ENCODE measurements at regions not wholly inside any gene's neighbourhood (a gene's known extent, or its start where the extent isn't known, plus 50 kb on each side); places are given as distances from the start of the nearest gene placed in this dataset.

DNA sequence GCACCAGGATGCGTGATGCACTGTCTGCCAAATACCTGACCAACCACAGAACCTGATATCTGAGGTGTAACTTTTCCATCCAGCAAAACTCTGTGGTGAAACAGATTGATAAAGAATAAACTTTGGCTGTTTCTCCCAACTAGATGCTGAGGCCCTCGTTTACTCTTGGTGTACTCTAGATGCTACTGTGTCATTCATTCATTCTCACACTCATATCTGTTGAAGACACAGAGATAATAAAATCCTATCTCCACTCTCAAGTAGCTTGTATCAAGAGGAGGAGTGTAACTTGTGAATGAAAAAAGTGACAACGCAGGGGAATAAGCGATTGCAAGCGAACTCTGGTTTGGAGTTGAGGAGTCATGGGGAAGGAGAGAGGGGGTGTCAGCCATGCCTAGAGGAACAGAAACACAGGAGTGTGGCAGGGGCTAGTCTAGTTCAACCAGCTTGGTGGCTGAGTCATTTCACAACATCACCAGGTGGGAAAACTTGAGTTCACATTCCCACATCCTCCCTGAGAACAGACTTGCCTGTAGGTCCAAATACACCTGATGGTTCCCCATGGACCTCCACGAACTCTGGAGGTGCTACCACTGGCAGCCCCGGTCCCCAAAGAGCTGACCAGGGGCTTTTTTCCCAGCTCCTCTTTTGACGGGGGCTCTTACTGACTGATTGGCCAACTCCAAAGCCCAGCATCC lies 73.3 kb upstream of the SNRK start:
- TF ChIP-seq, protein P1, sequence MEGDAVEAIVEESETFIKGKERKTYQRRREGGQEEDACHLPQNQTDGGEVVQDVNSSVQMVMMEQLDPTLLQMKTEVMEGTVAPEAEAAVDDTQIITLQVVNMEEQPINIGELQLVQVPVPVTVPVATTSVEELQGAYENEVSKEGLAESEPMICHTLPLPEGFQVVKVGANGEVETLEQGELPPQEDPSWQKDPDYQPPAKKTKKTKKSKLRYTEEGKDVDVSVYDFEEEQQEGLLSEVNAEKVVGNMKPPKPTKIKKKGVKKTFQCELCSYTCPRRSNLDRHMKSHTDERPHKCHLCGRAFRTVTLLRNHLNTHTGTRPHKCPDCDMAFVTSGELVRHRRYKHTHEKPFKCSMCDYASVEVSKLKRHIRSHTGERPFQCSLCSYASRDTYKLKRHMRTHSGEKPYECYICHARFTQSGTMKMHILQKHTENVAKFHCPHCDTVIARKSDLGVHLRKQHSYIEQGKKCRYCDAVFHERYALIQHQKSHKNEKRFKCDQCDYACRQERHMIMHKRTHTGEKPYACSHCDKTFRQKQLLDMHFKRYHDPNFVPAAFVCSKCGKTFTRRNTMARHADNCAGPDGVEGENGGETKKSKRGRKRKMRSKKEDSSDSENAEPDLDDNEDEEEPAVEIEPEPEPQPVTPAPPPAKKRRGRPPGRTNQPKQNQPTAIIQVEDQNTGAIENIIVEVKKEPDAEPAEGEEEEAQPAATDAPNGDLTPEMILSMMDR (IDR thresholded peaks at IDR 0.05), result no peak
- TF ChIP-seq POLR2A (IDR thresholded peaks at IDR 0.05), result no peak
